ENCODE measurements at regions not wholly inside any gene's neighbourhood (a gene's known extent, or its start where the extent isn't known, plus 50 kb on each side); places are given as distances from the start of the nearest gene placed in this dataset.

- no peak overlapping the region for H3K4me2 ChIP-seq (ENCODE audit: insufficient read depth, low read length)
- dilution Hi-C loops (cut with MboI; ENCODE audit: extremely low pct_ligation_motif_present, low sequenced_read_pairs), result no loop called here
- FAIRE-seq, result no peak
- no peaks in the 10 kb centered on the region for H3K4me1 ChIP-seq (ENCODE audit: control insufficient read depth, extremely low read depth, insufficient read depth, low read length)
- no TSS peak for BruUV-seq (replicated peaks)
- no peak overlapping the region for H3K4me3 ChIP-seq (replicated peaks in 1 of 3; ENCODE audit: insufficient read depth in 1 of 3, low read depth in 1 of 3, low read length in 3 of 3)
- H2AFZ ChIP-seq (ENCODE audit: low read depth, low read length), result no peak overlapping the region
- TF ChIP-seq, protein P1, sequence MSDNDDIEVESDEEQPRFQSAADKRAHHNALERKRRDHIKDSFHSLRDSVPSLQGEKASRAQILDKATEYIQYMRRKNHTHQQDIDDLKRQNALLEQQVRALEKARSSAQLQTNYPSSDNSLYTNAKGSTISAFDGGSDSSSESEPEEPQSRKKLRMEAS (IDR thresholded peaks at IDR 0.05; ENCODE audit: insufficient read depth, insufficient read length), result no peak
- TF ChIP-seq MYC (IDR thresholded peaks at IDR 0.05; ENCODE audit: low read depth, low read length) (no peak), EZH2 (IDR thresholded peaks at IDR 0.05; ENCODE audit: borderline replicate concordance, low read depth, low read length, severe bottlenecking) (no peak), POLR2AphosphoS5 (IDR thresholded peaks at IDR 0.05; ENCODE audit: insufficient read depth, low read depth, low read length) (no peak), GATA2 (IDR thresholded peaks at IDR 0.05; ENCODE audit: insufficient read depth, insufficient read length, low read depth, low read length) (no peak), POLR2A (IDR thresholded peaks at IDR 0.05; ENCODE audit: low read depth, low read length) (no peak)
- TF ChIP-seq, protein P2, sequence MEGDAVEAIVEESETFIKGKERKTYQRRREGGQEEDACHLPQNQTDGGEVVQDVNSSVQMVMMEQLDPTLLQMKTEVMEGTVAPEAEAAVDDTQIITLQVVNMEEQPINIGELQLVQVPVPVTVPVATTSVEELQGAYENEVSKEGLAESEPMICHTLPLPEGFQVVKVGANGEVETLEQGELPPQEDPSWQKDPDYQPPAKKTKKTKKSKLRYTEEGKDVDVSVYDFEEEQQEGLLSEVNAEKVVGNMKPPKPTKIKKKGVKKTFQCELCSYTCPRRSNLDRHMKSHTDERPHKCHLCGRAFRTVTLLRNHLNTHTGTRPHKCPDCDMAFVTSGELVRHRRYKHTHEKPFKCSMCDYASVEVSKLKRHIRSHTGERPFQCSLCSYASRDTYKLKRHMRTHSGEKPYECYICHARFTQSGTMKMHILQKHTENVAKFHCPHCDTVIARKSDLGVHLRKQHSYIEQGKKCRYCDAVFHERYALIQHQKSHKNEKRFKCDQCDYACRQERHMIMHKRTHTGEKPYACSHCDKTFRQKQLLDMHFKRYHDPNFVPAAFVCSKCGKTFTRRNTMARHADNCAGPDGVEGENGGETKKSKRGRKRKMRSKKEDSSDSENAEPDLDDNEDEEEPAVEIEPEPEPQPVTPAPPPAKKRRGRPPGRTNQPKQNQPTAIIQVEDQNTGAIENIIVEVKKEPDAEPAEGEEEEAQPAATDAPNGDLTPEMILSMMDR (IDR thresholded peaks at IDR 0.05; ENCODE audit: extremely low read depth in 1 of 2, insufficient read depth in 1 of 2, low read depth in 1 of 2, low read length in 2 of 2), result no peak
- ChIA-PET POLR2A (no interaction called here), CTCF (no interaction called here)
- H3K9ac ChIP-seq (replicated peaks; ENCODE audit: extremely low read depth, insufficient read depth, low read length), result no peak overlapping the region
- intact Hi-C loops (cut with micrococcal nuclease), result no loop called here
- no peaks in the 10 kb centered on the region for H3K36me3 ChIP-seq (ENCODE audit: control insufficient read depth in 2 of 2, extremely low read depth in 1 of 2, insufficient read depth in 2 of 2, low read length in 2 of 2)
- no peaks in the 10 kb centered on the region for H3K27me3 ChIP-seq (ENCODE audit: control insufficient read depth in 2 of 2, insufficient read depth in 2 of 2, low read length in 2 of 2)
- no peaks in the 10 kb centered on the region for H4K20me1 ChIP-seq (replicated peaks; ENCODE audit: control insufficient read depth, extremely low read depth, insufficient read depth, low read length)
- H3K27ac ChIP-seq (ENCODE audit: insufficient read depth, low read depth, low read length), result no peak overlapping the region
- no peaks in the 10 kb centered on the region for H3K9me3 ChIP-seq (replicated peaks; ENCODE audit: control insufficient read depth, insufficient read depth, low read length)
- H3K79me2 ChIP-seq (ENCODE audit: control insufficient read depth, insufficient read depth, low read length), result no peaks in the 10 kb centered on the region
- H3K9me1 ChIP-seq (replicated peaks; ENCODE audit: control insufficient read depth, extremely low read depth, insufficient read depth, low read length), result no peaks in the 10 kb centered on the region
- no peak for DNase-seq (ENCODE audit: low read depth, low spot score)
These were observed 87.5 kb downstream of the MINAR1 start for GRCh38 chr15:79519628-79520027.

DNA sequence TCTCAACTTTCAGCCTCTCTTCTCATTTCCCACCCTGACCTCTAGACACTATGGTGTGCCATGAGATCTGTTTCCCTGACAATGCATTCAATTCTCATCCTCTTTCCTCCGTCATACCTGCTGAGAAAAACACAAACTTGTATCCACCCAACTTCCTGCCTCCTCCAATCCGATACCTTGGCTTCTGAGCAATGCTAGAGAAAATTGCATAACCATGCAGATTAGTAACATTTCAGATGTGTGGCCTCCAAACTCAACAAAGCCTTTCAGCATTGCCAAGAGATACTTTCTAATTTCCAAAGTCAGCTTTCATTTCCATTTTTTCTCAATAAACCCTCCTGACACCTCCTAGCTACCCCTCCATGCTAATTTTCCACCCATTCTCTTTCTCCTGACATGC, 88.5 kb downstream of the MINAR1 start:
- Histone ChIP-seq H3K9me3 (replicated peaks; ENCODE audit: control insufficient read depth, insufficient read depth, low read length) (no peaks in the 10 kb centered on the region), H3K9ac (replicated peaks; ENCODE audit: extremely low read depth, insufficient read depth, low read length) (no peak overlapping the region), H2AFZ (ENCODE audit: low read depth, low read length) (no peak overlapping the region), H3K4me2 (ENCODE audit: insufficient read depth, low read length) (no peak overlapping the region), H3K27ac (ENCODE audit: insufficient read depth, low read depth, low read length) (no peak overlapping the region), H4K20me1 (replicated peaks; ENCODE audit: control insufficient read depth, extremely low read depth, insufficient read depth, low read length) (no peaks in the 10 kb centered on the region), H3K4me3 (replicated peaks in 1 of 3; ENCODE audit: insufficient read depth in 1 of 3, low read depth in 1 of 3, low read length in 3 of 3) (no peak overlapping the region), H3K36me3 (ENCODE audit: control insufficient read depth in 2 of 2, extremely low read depth in 1 of 2, insufficient read depth in 2 of 2, low read length in 2 of 2) (no peaks in the 10 kb centered on the region), H3K27me3 (ENCODE audit: control insufficient read depth in 2 of 2, insufficient read depth in 2 of 2, low read length in 2 of 2) (no peaks in the 10 kb centered on the region), H3K79me2 (ENCODE audit: control insufficient read depth, insufficient read depth, low read length) (no peaks in the 10 kb centered on the region), H3K9me1 (replicated peaks; ENCODE audit: control insufficient read depth, extremely low read depth, insufficient read depth, low read length) (no peaks in the 10 kb centered on the region), H3K4me1 (ENCODE audit: control insufficient read depth, extremely low read depth, insufficient read depth, low read length) (no peaks in the 10 kb centered on the region)
- TF ChIP-seq MYC (IDR thresholded peaks at IDR 0.05; ENCODE audit: low read depth, low read length) (no peak), GATA2 (IDR thresholded peaks at IDR 0.05; ENCODE audit: insufficient read depth, insufficient read length, low read depth, low read length) (no peak), POLR2AphosphoS5 (IDR thresholded peaks at IDR 0.05; ENCODE audit: insufficient read depth, low read depth, low read length) (no peak), FOS (IDR thresholded peaks at IDR 0.05; ENCODE audit: borderline replicate concordance, insufficient read depth, low read length) (no peak), EZH2 (IDR thresholded peaks at IDR 0.05; ENCODE audit: borderline replicate concordance, low read depth, low read length, severe bottlenecking) (no peak)
- TF ChIP-seq, protein P2 (IDR thresholded peaks at IDR 0.05; ENCODE audit: extremely low read depth in 1 of 2, insufficient read depth in 1 of 2, low read depth in 1 of 2, low read length in 2 of 2), result no peak
- no peak for FAIRE-seq
- CTCF ChIA-PET, result no interaction called here
- POLR2A ChIA-PET, result no interaction called here
- intact Hi-C loops (cut with micrococcal nuclease) (no loop called here), dilution Hi-C loops (cut with MboI; ENCODE audit: extremely low pct_ligation_motif_present, low sequenced_read_pairs) (no loop called here)
- no TSS peak for BruUV-seq (replicated peaks)
- no peak for DNase-seq (ENCODE audit: low read depth, low spot score)

All from endothelial cell of umbilical vein (primary cell).